ENCODE measurements at regions not wholly inside any gene's neighbourhood (a gene's known extent, or its start where the extent isn't known, plus 50 kb on each side); places are given as distances from the start of the nearest gene placed in this dataset.

DNA sequence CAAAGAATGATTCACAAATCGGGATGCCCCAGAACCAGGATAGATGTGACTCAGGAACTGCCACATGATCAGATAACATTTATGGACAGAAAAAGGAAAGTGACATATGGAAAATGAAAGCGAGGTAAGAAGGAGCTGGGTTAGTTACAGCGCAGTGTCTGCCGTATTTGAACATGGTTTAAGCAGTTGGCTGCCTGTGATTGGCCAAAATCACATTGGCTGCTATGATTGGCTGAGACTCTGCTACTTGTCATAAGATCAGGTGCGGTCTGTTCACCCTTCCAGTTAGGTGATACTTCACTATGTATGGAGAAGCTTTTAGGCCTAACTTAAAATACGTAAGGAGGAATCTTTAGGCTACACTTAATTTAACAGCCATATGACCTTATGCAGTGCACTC, 322.7 kb upstream of the HAND2 start:
- H3K36me3 ChIP-seq (ENCODE audit: control insufficient read depth in 1 of 2, insufficient read depth in 2 of 2, low read length in 2 of 2): no peaks in the 10 kb centered on the region
- H3K27me3 ChIP-seq (ENCODE audit: control insufficient read depth in 1 of 2, insufficient read depth in 2 of 2, low read length in 2 of 2): no peaks in the 10 kb centered on the region
- H3K4me3 ChIP-seq (ENCODE audit: low read depth in 1 of 2, low read length in 2 of 2): no peak overlapping the region
- H3K4me1 ChIP-seq (ENCODE audit: control insufficient read depth in 1 of 2, insufficient read depth in 2 of 2, low read length in 2 of 2): no peaks in the 10 kb centered on the region
- H3K9me3 ChIP-seq (ENCODE audit: control insufficient read depth in 1 of 2, low read length in 2 of 2): no peaks in the 10 kb centered on the region
- no peak overlapping the region for H3K9ac ChIP-seq (ENCODE audit: low read depth in 1 of 2, low read length in 2 of 2)
- H3K27ac ChIP-seq (ENCODE audit: low read depth, low read length): no peak overlapping the region

DNA sequence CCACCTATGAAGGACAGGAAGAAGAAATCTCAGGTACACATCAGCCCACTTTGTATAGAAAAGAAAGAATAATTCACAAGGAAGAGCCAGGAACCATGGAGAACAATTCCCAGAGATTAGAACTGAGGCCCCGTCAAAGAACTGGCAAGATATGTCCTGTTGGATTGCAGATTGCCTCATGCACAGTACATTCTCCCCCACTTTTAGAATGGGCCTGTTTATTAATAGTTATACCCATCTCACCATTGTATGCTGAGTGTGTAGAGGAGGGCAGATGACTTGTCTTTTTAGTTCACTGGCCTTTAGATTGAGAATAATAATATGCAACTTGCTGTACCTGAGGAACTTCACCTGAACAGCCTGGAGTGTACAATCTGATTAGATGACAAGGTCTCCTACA, 315.6 kb upstream of the HAND2 start:
- Histone ChIP-seq H3K4me1 (ENCODE audit: control insufficient read depth in 1 of 2, insufficient read depth in 2 of 2, low read length in 2 of 2) (no peaks in the 10 kb centered on the region), H3K27ac (ENCODE audit: low read depth, low read length) (no peak overlapping the region), H3K9ac (ENCODE audit: low read depth in 1 of 2, low read length in 2 of 2) (no peak overlapping the region), H3K9me3 (ENCODE audit: control insufficient read depth in 1 of 2, low read length in 2 of 2) (no peaks in the 10 kb centered on the region), H3K36me3 (ENCODE audit: control insufficient read depth in 1 of 2, insufficient read depth in 2 of 2, low read length in 2 of 2) (no peaks in the 10 kb centered on the region), H3K27me3 (ENCODE audit: control insufficient read depth in 1 of 2, insufficient read depth in 2 of 2, low read length in 2 of 2) (no peaks in the 10 kb centered on the region), H3K4me3 (ENCODE audit: low read depth in 1 of 2, low read length in 2 of 2) (no peak overlapping the region)

DNA sequence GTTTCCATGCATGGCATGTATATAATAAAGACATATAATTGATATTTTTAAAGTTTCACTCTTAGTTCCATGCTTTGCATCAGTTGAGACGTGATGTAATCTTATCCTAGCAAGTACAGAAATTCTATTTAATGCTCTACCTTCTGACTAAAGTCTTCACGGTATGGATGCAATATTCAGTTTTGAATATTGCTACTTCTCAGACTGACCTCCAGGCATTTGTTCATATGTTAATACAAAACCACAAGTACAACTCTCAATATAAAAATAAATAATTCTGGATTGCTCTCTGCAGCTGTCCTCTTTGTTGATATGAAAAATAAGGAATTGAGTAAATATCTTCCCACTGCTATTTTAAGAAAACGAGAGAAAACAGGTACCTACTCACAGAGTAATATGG, 309.8 kb upstream of the HAND2 start:
- Histone ChIP-seq H3K4me3 (ENCODE audit: low read depth in 1 of 2, low read length in 2 of 2) (no peak overlapping the region), H3K27ac (ENCODE audit: low read depth, low read length) (no peak overlapping the region), H3K9me3 (ENCODE audit: control insufficient read depth in 1 of 2, low read length in 2 of 2) (no peaks in the 10 kb centered on the region), H3K27me3 (ENCODE audit: control insufficient read depth in 1 of 2, insufficient read depth in 2 of 2, low read length in 2 of 2) (no peaks in the 10 kb centered on the region), H3K4me1 (ENCODE audit: control insufficient read depth in 1 of 2, insufficient read depth in 2 of 2, low read length in 2 of 2) (no peaks in the 10 kb centered on the region), H3K36me3 (ENCODE audit: control insufficient read depth in 1 of 2, insufficient read depth in 2 of 2, low read length in 2 of 2) (no peaks in the 10 kb centered on the region), H3K9ac (ENCODE audit: low read depth in 1 of 2, low read length in 2 of 2) (no peak overlapping the region)

DNA sequence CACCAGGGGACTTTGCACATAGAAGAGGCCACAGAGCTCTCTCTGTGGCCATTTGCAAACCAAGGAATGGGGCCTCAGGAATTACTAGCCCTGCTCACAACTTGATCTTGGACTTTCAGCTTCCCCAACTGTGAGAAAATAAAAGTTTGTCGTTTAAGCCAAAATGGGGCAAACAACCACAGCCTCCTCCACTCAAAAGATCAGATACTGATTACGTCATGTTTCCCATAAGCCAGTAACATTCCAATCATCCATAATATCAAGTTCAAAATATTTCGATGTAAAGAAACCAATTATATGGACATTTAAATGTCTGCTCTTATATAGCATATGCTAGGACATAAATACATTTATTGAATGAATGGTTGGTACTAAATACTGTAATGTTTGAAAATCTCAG, 307.5 kb upstream of the HAND2 start:
- no peaks in the 10 kb centered on the region for H3K4me1 ChIP-seq (ENCODE audit: control insufficient read depth in 1 of 2, insufficient read depth in 2 of 2, low read length in 2 of 2)
- no peaks in the 10 kb centered on the region for H3K36me3 ChIP-seq (ENCODE audit: control insufficient read depth in 1 of 2, insufficient read depth in 2 of 2, low read length in 2 of 2)
- H3K9ac ChIP-seq (ENCODE audit: low read depth in 1 of 2, low read length in 2 of 2): no peak overlapping the region
- H3K27me3 ChIP-seq (ENCODE audit: control insufficient read depth in 1 of 2, insufficient read depth in 2 of 2, low read length in 2 of 2): no peaks in the 10 kb centered on the region
- no peak overlapping the region for H3K4me3 ChIP-seq (ENCODE audit: low read depth in 1 of 2, low read length in 2 of 2)
- H3K9me3 ChIP-seq (ENCODE audit: control insufficient read depth in 1 of 2, low read length in 2 of 2): no peaks in the 10 kb centered on the region
- no peak overlapping the region for H3K27ac ChIP-seq (ENCODE audit: low read depth, low read length)

DNA sequence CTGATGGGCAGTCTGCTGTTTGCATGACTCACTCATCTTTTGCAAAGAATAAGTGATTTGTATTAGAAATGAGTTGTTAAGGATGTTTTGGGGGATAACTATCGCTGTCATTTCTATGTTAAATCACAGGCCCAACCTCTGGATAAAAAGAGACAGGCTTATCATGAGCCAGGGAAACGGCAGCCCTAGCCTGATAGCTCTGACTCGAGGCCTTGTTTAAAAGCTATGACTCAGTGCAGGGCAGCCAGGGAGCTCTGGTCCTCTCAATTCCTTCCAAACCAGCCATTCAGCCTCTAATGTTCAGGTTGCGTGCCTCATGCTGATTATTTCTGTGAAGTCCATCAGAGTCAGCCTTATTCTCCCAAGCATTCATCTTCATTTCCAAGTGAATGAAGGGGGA, 305.9 kb upstream of the HAND2 start:
- Histone ChIP-seq H3K4me1 (ENCODE audit: control insufficient read depth in 1 of 2, insufficient read depth in 2 of 2, low read length in 2 of 2) (no peaks in the 10 kb centered on the region), H3K27ac (ENCODE audit: low read depth, low read length) (no peak overlapping the region), H3K36me3 (ENCODE audit: control insufficient read depth in 1 of 2, insufficient read depth in 2 of 2, low read length in 2 of 2) (no peaks in the 10 kb centered on the region)

DNA sequence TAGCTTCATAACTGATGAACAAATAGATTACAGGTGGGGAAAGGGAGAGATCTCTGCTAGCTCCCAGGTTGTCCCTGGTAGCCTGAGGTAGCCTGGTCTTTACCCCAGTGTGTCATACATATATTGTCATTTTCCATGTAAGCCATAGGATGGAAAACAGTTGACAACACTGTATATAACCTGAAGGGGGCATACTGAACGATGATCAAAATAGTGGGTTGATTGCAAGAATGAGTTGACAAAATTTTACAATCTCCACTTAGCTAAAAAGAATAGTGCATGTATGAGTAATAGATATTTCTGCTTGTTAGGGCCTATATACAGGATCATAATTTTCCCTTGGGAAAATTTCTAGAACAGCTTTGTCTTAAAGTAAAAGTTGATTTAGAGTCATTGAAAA, 304.1 kb upstream of the HAND2 start:
- Histone ChIP-seq H3K27me3 (ENCODE audit: control insufficient read depth in 1 of 2, insufficient read depth in 2 of 2, low read length in 2 of 2) (no peaks in the 10 kb centered on the region), H3K9me3 (ENCODE audit: control insufficient read depth in 1 of 2, low read length in 2 of 2) (no peaks in the 10 kb centered on the region), H3K27ac (ENCODE audit: low read depth, low read length) (no peak overlapping the region), H3K4me3 (ENCODE audit: low read depth in 1 of 2, low read length in 2 of 2) (no peak overlapping the region), H3K36me3 (ENCODE audit: control insufficient read depth in 1 of 2, insufficient read depth in 2 of 2, low read length in 2 of 2) (no peaks in the 10 kb centered on the region), H3K9ac (ENCODE audit: low read depth in 1 of 2, low read length in 2 of 2) (no peak overlapping the region), H3K4me1 (ENCODE audit: control insufficient read depth in 1 of 2, insufficient read depth in 2 of 2, low read length in 2 of 2) (no peaks in the 10 kb centered on the region)

More for the DNA sequence above, 305.9 kb upstream of the HAND2 start:
- Histone ChIP-seq H3K27me3 (ENCODE audit: control insufficient read depth in 1 of 2, insufficient read depth in 2 of 2, low read length in 2 of 2) (no peaks in the 10 kb centered on the region), H3K9me3 (ENCODE audit: control insufficient read depth in 1 of 2, low read length in 2 of 2) (no peaks in the 10 kb centered on the region), H3K4me3 (ENCODE audit: low read depth in 1 of 2, low read length in 2 of 2) (no peak overlapping the region), H3K9ac (ENCODE audit: low read depth in 1 of 2, low read length in 2 of 2) (no peak overlapping the region)

DNA sequence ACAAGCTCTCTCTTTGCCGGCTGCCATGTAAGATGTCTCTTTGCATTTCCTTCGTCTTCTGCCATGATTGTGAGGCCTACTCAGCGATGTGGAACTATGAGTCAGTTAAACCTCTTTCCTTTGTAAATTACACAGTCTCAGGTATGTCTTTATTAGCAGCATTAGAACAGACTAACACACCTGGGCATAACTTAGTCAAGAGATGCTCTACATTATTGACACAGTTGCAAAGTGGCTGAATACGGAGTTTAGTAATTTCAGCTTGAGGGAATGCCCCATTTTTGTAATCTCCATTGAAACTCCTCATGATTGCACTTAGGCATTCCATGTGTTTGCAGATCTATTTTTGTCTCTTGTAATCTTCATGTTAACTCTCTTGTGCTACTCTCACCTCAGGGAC, 299.5 kb upstream of the HAND2 start:
- Histone ChIP-seq H3K9ac (ENCODE audit: low read depth in 1 of 2, low read length in 2 of 2) (no peak overlapping the region), H3K36me3 (ENCODE audit: control insufficient read depth in 1 of 2, insufficient read depth in 2 of 2, low read length in 2 of 2) (no peaks in the 10 kb centered on the region), H3K9me3 (ENCODE audit: control insufficient read depth in 1 of 2, low read length in 2 of 2) (no peaks in the 10 kb centered on the region), H3K4me1 (ENCODE audit: control insufficient read depth in 1 of 2, insufficient read depth in 2 of 2, low read length in 2 of 2) (no peaks in the 10 kb centered on the region), H3K27ac (ENCODE audit: low read depth, low read length) (no peak overlapping the region), H3K27me3 (ENCODE audit: control insufficient read depth in 1 of 2, insufficient read depth in 2 of 2, low read length in 2 of 2) (no peaks in the 10 kb centered on the region), H3K4me3 (ENCODE audit: low read depth in 1 of 2, low read length in 2 of 2) (no peak overlapping the region)

DNA sequence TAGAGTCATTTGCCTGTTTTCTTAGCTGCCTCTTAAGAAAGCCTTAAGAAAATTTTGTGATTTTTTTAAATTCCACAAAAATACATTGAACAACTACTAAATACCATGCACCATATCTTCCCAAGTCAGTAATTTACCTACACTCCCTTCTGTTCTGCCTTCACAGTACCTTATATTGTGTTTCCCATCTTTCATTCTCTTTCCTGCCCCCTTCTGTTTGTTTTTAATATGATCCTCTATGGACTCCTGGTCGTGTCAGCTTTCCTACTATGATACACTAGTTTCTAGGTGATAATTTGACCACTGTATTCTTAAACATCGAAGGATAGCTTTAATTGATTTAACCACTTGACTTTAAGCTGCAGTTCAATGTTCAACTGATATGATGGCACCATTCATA, 297.7 kb upstream of the HAND2 start:
- H3K4me1 ChIP-seq (ENCODE audit: control insufficient read depth in 1 of 2, insufficient read depth in 2 of 2, low read length in 2 of 2): no peaks in the 10 kb centered on the region
- no peak overlapping the region for H3K9ac ChIP-seq (ENCODE audit: low read depth in 1 of 2, low read length in 2 of 2)
- H3K9me3 ChIP-seq (ENCODE audit: control insufficient read depth in 1 of 2, low read length in 2 of 2): no peaks in the 10 kb centered on the region
- H3K27ac ChIP-seq (ENCODE audit: low read depth, low read length): no peak overlapping the region
- no peak overlapping the region for H3K4me3 ChIP-seq (ENCODE audit: low read depth in 1 of 2, low read length in 2 of 2)
- H3K36me3 ChIP-seq (ENCODE audit: control insufficient read depth in 1 of 2, insufficient read depth in 2 of 2, low read length in 2 of 2): no peaks in the 10 kb centered on the region
- no peaks in the 10 kb centered on the region for H3K27me3 ChIP-seq (ENCODE audit: control insufficient read depth in 1 of 2, insufficient read depth in 2 of 2, low read length in 2 of 2)

DNA sequence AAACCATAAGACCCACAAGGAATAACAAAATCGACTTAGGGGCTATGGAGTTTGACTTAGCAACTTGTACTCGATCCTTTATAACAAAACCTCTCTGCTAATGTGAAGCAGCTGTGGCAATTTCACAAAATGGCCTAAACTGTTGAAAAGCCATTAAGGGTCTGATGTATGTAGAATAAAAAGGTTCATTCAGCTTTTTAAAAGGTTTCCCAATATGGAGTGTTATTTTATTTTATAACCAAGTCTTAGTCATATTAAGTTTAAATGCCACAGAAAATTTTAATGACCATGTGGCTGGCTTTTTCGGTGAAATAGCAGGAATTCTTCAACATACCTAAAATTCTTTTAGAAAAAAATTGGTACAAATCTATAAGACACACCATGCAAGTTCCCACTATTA, 291.8 kb upstream of the HAND2 start:
- Histone ChIP-seq H3K27me3 (ENCODE audit: control insufficient read depth in 1 of 2, insufficient read depth in 2 of 2, low read length in 2 of 2) (no peaks in the 10 kb centered on the region), H3K4me1 (ENCODE audit: control insufficient read depth in 1 of 2, insufficient read depth in 2 of 2, low read length in 2 of 2) (no peaks in the 10 kb centered on the region), H3K9ac (ENCODE audit: low read depth in 1 of 2, low read length in 2 of 2) (no peak overlapping the region), H3K36me3 (ENCODE audit: control insufficient read depth in 1 of 2, insufficient read depth in 2 of 2, low read length in 2 of 2) (no peaks in the 10 kb centered on the region), H3K4me3 (ENCODE audit: low read depth in 1 of 2, low read length in 2 of 2) (no peak overlapping the region), H3K27ac (ENCODE audit: low read depth, low read length) (no peak overlapping the region), H3K9me3 (ENCODE audit: control insufficient read depth in 1 of 2, low read length in 2 of 2) (no peaks in the 10 kb centered on the region)

DNA sequence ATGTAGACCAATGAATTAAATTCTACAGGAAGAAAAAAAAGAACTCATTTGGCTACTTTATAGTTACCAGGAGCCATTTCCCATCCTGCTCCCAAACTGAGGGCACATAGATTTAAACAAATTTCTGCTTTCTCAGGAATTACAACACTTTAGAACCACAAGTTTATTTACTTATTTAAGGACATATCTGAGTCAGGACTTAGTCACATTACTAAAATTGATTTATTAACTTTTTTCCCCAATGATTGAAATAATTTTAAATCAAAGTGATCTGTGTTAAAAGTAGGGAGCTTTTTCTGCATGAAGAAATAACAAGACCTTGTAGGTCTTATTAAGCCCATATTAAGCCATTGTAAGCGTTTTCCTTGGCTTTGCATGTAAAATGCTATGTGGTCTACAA, 291.0 kb upstream of the HAND2 start:
- H3K4me1 ChIP-seq (ENCODE audit: control insufficient read depth in 1 of 2, insufficient read depth in 2 of 2, low read length in 2 of 2): no peaks in the 10 kb centered on the region
- H3K9ac ChIP-seq (ENCODE audit: low read depth in 1 of 2, low read length in 2 of 2): no peak overlapping the region
- no peaks in the 10 kb centered on the region for H3K36me3 ChIP-seq (ENCODE audit: control insufficient read depth in 1 of 2, insufficient read depth in 2 of 2, low read length in 2 of 2)
- H3K4me3 ChIP-seq (ENCODE audit: low read depth in 1 of 2, low read length in 2 of 2): no peak overlapping the region
- no peaks in the 10 kb centered on the region for H3K9me3 ChIP-seq (ENCODE audit: control insufficient read depth in 1 of 2, low read length in 2 of 2)
- H3K27me3 ChIP-seq (ENCODE audit: control insufficient read depth in 1 of 2, insufficient read depth in 2 of 2, low read length in 2 of 2): no peaks in the 10 kb centered on the region
- no peak overlapping the region for H3K27ac ChIP-seq (ENCODE audit: low read depth, low read length)

DNA sequence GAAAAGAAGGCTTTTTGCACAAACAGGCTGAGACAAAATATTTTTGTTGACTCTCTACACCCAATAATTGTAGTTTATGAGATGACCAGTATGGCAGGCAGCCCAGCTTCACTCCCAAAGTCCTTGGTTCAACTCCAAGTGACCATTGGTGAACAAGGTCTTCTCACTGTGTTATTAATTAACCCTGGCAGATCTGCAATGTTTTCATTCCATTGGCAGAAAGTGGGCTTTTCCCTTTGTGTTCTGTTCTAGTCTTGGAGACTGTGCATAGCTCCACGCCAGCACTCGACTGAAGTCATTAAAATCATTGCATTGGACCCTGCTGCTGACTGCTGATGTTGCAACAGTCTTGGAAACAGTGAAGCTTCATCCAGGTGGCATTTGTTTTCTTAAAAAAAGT, 277.3 kb upstream of the HAND2 start:
- Histone ChIP-seq H3K9ac (ENCODE audit: low read depth in 1 of 2, low read length in 2 of 2) (no peak overlapping the region), H3K36me3 (ENCODE audit: control insufficient read depth in 1 of 2, insufficient read depth in 2 of 2, low read length in 2 of 2) (no peaks in the 10 kb centered on the region), H3K27ac (ENCODE audit: low read depth, low read length) (no peak overlapping the region), H3K4me1 (ENCODE audit: control insufficient read depth in 1 of 2, insufficient read depth in 2 of 2, low read length in 2 of 2) (no peaks in the 10 kb centered on the region), H3K27me3 (ENCODE audit: control insufficient read depth in 1 of 2, insufficient read depth in 2 of 2, low read length in 2 of 2) (no peaks in the 10 kb centered on the region), H3K9me3 (ENCODE audit: control insufficient read depth in 1 of 2, low read length in 2 of 2) (no peaks in the 10 kb centered on the region), H3K4me3 (ENCODE audit: low read depth in 1 of 2, low read length in 2 of 2) (no peak overlapping the region)

Data from duodenal mucosa (tissue), 2 donors.